Retinal pigment epithelial cell (primary cell): ENCODE measurements at regions not wholly inside any gene's neighbourhood (a gene's known extent, or its start where the extent isn't known, plus 50 kb on each side); places are given as distances from the start of the nearest gene placed in this dataset.

Experiments used
- DNase-seq: peaks from one replicate; pipeline ENCODE4 v3.0.0-alpha.2; 2010; ENCODE audit warnings: low read depth
- H3K4me3 ChIP-seq: 2 replicates; pipeline ENCODE4 v1.5.1; 2011; ENCODE audit warnings: mild to moderate bottlenecking, low read length, control low read depth, moderate library complexity
- TF ChIP-seq, protein P1 (sequence below): conservative IDR thresholded peaks from 2 replicates; pipeline ENCODE4 v1.5.1; 2011; ENCODE audit warnings: low read depth, low read length, control low read depth, inconsistent platforms

DNA sequence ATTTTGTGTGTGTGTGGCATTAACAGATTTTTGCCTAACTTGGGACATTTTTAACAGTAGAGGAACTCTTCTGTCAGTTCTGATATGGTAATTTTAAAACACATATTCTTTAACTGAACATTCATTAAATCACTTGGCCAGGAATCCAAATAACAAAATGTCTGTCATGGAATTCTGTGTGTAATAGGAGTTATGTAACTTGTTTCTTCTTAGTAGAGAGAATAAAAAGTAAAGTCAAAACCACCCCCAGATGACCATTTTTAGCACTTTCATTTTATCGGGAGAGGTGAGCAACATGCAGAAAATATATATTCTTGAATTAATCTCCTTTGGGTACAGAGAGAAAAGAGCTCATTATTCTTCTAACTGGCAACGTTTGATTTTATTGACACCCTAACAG, 1740.3 kb downstream of the STIM2 start:
- TF ChIP-seq, protein P1, sequence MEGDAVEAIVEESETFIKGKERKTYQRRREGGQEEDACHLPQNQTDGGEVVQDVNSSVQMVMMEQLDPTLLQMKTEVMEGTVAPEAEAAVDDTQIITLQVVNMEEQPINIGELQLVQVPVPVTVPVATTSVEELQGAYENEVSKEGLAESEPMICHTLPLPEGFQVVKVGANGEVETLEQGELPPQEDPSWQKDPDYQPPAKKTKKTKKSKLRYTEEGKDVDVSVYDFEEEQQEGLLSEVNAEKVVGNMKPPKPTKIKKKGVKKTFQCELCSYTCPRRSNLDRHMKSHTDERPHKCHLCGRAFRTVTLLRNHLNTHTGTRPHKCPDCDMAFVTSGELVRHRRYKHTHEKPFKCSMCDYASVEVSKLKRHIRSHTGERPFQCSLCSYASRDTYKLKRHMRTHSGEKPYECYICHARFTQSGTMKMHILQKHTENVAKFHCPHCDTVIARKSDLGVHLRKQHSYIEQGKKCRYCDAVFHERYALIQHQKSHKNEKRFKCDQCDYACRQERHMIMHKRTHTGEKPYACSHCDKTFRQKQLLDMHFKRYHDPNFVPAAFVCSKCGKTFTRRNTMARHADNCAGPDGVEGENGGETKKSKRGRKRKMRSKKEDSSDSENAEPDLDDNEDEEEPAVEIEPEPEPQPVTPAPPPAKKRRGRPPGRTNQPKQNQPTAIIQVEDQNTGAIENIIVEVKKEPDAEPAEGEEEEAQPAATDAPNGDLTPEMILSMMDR: no peak
- H3K4me3 ChIP-seq: no peak overlapping the region
- DNase-seq: no peak

DNA sequence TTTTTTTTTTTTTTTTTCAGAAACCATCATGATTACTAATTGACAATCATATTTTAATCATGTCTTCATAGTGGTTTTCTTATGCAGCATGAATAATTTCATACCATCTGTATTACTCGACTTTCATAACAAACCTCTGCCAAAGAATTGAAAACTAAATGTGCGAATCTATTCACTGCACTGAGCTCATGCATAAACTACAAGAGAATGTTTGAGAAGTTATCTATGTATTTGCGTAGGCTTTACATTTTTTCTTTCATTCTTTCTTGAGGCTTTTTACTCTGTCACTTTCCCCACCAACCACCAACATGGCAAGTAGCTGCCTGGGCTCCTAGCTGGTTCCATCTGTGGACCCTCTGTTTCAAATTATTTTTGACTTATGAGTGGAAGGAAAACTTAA, 1761.0 kb downstream of the STIM2 start:
- DNase-seq: no peak
- TF ChIP-seq, protein P1: no peak
- H3K4me3 ChIP-seq: no peak overlapping the region

DNA sequence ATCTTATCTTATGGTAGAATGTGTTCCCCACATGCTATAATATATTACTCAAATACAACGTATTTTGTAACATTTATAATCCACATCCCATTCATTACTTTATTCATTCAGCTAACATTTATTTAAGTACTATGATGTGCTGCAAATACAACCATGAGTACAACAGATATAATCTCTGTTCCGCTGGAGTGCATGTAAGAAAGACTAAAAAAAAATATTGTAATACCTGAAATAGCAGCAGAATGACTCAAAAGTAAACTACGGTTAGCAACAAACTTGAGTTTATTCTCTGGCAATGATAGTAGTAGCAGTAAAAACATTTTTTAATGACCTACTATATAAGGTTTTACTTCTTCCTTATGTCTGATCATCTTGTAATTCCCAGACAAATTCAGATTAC, 1776.3 kb downstream of the STIM2 start:
- TF ChIP-seq, protein P1: no peak
- H3K4me3 ChIP-seq: no peak overlapping the region
- DNase-seq: no peak

DNA sequence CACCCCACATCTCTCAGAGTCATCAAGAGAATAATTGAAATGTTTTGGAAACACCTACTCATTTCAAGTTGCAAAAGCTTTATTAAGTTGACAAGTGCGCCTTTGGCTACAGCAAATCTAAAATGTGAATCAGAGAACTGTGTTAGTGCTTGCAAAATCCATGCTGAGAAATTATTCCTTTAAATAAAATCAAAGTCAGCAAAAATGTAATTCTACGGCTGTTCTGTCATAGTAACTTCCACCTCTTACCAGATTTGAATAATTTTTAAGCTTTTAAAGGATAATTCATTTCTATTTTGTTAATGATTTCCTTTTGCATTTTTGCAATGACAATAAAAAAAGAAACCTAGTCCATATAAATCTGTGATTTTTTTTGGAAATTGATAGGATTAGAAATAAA, 1779.1 kb downstream of the STIM2 start:
- TF ChIP-seq, protein P1: no peak

DNA sequence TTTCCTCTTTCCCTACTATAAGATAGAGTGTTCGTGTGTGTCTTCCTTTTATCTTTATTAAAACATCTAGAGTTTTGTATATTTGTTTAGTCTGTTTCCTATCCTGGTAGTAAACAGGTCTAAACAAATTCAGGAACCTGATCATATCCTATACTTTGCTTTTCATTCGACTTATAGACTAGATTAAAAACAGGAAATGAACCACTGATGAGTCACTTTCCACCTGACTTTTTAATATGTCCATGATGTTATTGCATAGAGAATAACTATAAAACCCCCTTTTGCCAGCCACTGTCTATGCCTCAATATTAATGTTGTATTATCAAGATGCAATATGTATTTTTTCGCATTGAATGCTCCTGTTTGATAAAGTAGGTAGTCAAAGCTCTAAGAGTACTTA, 1794.0 kb downstream of the STIM2 start:
- TF ChIP-seq, protein P1: no peak
- no peak for DNase-seq

More for the DNA sequence above, 1779.1 kb downstream of the STIM2 start:
- H3K4me3 ChIP-seq: no peak overlapping the region
- no peak for DNase-seq

DNA sequence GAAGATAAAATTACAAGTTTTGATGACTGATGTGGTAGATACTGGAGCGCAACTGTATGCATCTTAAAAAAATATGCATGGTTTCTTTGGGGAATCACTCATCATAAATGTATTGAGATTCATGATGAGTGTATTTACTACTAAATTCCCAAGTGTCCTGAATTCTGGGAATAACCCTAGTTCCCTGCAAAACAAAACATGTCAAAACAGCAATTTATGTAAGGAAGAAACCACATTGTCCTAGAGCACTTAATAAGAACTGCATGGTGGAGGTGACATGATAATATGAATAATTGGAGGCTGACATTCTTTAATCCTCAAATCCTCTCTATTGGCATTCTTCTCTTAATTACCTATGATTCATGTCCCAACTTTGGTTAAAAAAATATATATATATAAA, 1804.7 kb downstream of the STIM2 start:
- no peak for DNase-seq
- TF ChIP-seq, protein P1: no peak
- no peak overlapping the region for H3K4me3 ChIP-seq

More for the DNA sequence above, 1794.0 kb downstream of the STIM2 start:
- no peak overlapping the region for H3K4me3 ChIP-seq

DNA sequence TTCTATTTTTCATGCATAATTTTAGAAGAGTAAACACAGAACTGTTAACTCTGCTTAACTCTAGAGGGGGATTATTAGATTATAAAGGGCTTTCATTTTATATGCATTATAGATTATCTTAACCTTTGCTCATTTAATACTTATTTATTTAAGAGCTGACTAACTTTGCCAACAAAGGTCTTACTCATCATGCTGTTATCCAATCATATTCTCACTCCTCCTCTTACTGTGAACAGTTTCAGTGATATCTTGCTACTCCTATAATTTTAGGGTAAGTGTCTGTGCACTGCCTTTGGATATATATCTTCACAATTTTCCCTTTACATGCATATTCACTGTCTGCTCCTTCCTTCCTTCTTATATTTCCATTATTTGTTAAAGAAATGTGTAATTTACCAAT, 1814.9 kb downstream of the STIM2 start:
- TF ChIP-seq, protein P1: no peak
- DNase-seq: no peak
- H3K4me3 ChIP-seq: no peak overlapping the region
